Spleen (tissue), 7 donors: ENCODE measurements at regions not wholly inside any gene's neighbourhood (a gene's known extent, or its start where the extent isn't known, plus 50 kb on each side); places are given as distances from the start of the nearest gene placed in this dataset.

Source experiments
- POLR2A ChIP-seq, 3 donors: fragments of 450-650 bp; IDR thresholded peaks; one replicate each; pipeline ENCODE4 v1.5.1; 2017; ENCODE audit warnings: antibody characterized with exemption in 3 of 3, mild to moderate bottlenecking in 1 of 3
- POLR2AphosphoS5 ChIP-seq, 3 donors: sonication (generic); formaldehyde crosslinking; IDR thresholded peaks; one replicate each; pipeline ENCODE4 v1.5.1; 2017; ENCODE audit warnings: antibody characterized with exemption in 3 of 3
- TF ChIP-seq, protein P1 (sequence below), 11 experiments: fragments of 200-600 bp in 7 of 11; fragments of 450-650 bp in 4 of 11; sonication (generic) in 4 of 11; IDR thresholded peaks in 8 of 11; conservative IDR thresholded peaks in 3 of 11; 1 replicate in 7 of 11; 2 replicates in 4 of 11; pipeline versions ENCODE4 v1.4.0 to v1.8.0; 2016 to 2021; ENCODE audit warnings: antibody characterized with exemption in 11 of 11, inconsistent platforms in 4 of 11, mild to moderate bottlenecking in 1 of 11
- donor health status: DM: no; HTN: no; CAD: no; lungs with moderate emphysema.
- donor health status: DM: no; HTN: no; CAD: no.
- donor health status: DM: no; HTN: no; CAD: no.

DNA sequence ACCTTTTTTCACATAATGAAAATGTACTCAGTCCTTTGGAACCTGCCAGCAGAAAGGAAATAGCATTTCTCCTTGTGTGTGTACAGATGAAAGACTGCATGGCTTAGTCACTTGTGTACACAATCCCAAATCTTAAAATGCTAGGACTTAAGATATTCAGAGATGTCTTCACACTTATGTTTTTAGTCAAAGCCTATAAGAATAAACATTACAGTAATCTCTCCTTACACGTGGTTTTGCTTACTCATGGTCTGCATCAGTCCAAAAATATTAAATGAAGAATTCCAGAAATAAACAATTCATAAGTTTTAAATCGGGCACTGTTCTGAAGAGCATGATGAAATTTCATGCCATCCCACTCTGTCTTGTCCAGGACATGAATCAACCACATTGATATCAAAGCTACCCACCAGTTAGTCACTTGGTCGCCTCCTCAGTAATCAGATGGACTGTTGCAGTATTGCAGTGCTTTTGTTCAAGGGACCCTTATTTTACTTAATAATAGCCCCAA is 75.7 kb upstream of the RRP15 start:
- TF ChIP-seq, protein P1, sequence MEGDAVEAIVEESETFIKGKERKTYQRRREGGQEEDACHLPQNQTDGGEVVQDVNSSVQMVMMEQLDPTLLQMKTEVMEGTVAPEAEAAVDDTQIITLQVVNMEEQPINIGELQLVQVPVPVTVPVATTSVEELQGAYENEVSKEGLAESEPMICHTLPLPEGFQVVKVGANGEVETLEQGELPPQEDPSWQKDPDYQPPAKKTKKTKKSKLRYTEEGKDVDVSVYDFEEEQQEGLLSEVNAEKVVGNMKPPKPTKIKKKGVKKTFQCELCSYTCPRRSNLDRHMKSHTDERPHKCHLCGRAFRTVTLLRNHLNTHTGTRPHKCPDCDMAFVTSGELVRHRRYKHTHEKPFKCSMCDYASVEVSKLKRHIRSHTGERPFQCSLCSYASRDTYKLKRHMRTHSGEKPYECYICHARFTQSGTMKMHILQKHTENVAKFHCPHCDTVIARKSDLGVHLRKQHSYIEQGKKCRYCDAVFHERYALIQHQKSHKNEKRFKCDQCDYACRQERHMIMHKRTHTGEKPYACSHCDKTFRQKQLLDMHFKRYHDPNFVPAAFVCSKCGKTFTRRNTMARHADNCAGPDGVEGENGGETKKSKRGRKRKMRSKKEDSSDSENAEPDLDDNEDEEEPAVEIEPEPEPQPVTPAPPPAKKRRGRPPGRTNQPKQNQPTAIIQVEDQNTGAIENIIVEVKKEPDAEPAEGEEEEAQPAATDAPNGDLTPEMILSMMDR (IDR thresholded peaks at IDR 0.05 in 8 of 11, conservative IDR thresholded peaks at IDR 0.05 in 3 of 11), result no peak
- no peak for TF ChIP-seq POLR2A (IDR thresholded peaks at IDR 0.05)
- TF ChIP-seq POLR2AphosphoS5 (IDR thresholded peaks at IDR 0.05), result no peak
